HG03442 (cell line): ENCODE measurements at regions not wholly inside any gene's neighbourhood (a gene's known extent, or its start where the extent isn't known, plus 50 kb on each side); places are given as distances from the start of the nearest gene placed in this dataset.
"Not testable (repeated sequence)": the region's sequence is repeated elsewhere in the genome, so short reads cannot be mapped to it uniquely, and the experiment has no call there.

Experiments
- ATAC-seq: cut with Tn5 transposase; IDR thresholded peaks from one replicate; pipeline ENCODE4 v1.9.1; 2021; ENCODE audit warnings: mild to moderate bottlenecking, moderate library complexity; ENCODE audit not compliant: unreplicated experiment

GRCh38 chr13:74751739-74752138 is 617.5 kb upstream of the KLF12 start:
- no peak for ATAC-seq

GRCh38 chr13:74747186-74747955 is 613.2 kb upstream of the KLF12 start:
- ATAC-seq: no peak

GRCh38 chr13:74743992-74744391 is 609.8 kb upstream of the KLF12 start:
- ATAC-seq: no peak

GRCh38 chr13:74741732-74742131 is 607.5 kb upstream of the KLF12 start:
- no peak for ATAC-seq

- no peak for ATAC-seq
Measured at GRCh38 chr13:74732736-74733385, 598.7 kb upstream of the KLF12 start.

GRCh38 chr13:74731731-74732130 is 597.5 kb upstream of the KLF12 start:
- no peak for ATAC-seq

- no peak for ATAC-seq
Measured at GRCh38 chr13:74730556-74731331, 596.5 kb upstream of the KLF12 start.

GRCh38 chr13:74726206-74726605 is 592.0 kb upstream of the KLF12 start:
- ATAC-seq: no peak

- ATAC-seq: not testable (repeated sequence)
Measured at GRCh38 chr13:74718232-74718842, 584.1 kb upstream of the KLF12 start.

- no peak for ATAC-seq
Measured at GRCh38 chr13:74715718-74716117, 581.5 kb upstream of the KLF12 start.

- no peak for ATAC-seq
Measured at GRCh38 chr13:74710006-74710405, 575.8 kb upstream of the KLF12 start.

- ATAC-seq: no peak
Measured at GRCh38 chr13:74709226-74709625, 575.0 kb upstream of the KLF12 start.

- ATAC-seq: no peak
Measured at GRCh38 chr13:74708629-74709028, 574.4 kb upstream of the KLF12 start.

GRCh38 chr13:74707291-74707690 is 573.1 kb upstream of the KLF12 start:
- ATAC-seq: no peak

- no peak for ATAC-seq
Measured at GRCh38 chr13:74706801-74707200, 572.6 kb upstream of the KLF12 start.

- ATAC-seq: no peak
Measured at GRCh38 chr13:74705438-74705837, 571.2 kb upstream of the KLF12 start.

GRCh38 chr13:74703855-74704387 is 569.7 kb upstream of the KLF12 start:
- no peak for ATAC-seq

- ATAC-seq: no peak
Measured at GRCh38 chr13:74696148-74696922, 562.1 kb upstream of the KLF12 start.

GRCh38 chr13:74695021-74695800 is 561.0 kb upstream of the KLF12 start:
- ATAC-seq: no peak
